ENCODE measurements at regions not wholly inside any gene's neighbourhood (a gene's known extent, or its start where the extent isn't known, plus 50 kb on each side); places are given as distances from the start of the nearest gene placed in this dataset.

- DNase-seq, result no peak
These were observed 733.7 kb upstream of the IGFBP3 start for GRCh38 chr7:46654546-46655443.

GRCh38 chr7:46653848-46654247 lies 732.8 kb upstream of the IGFBP3 start:
- DNase-seq, result no peak

- DNase-seq, result no peak
These were observed 731.2 kb upstream of the IGFBP3 start for GRCh38 chr7:46652317-46652716.

- no peak for DNase-seq
These were observed 730.6 kb upstream of the IGFBP3 start for GRCh38 chr7:46651561-46652088.

GRCh38 chr7:46651070-46651469 lies 730.0 kb upstream of the IGFBP3 start:
- DNase-seq, result no peak

GRCh38 chr7:46649876-46650275 lies 728.8 kb upstream of the IGFBP3 start:
- no peak for DNase-seq

GRCh38 chr7:46637793-46638735 lies 717.0 kb upstream of the IGFBP3 start:
- no peak for DNase-seq

- DNase-seq, result no peak
These were observed 715.0 kb upstream of the IGFBP3 start for GRCh38 chr7:46636022-46636421.

GRCh38 chr7:46633630-46634240 lies 712.7 kb upstream of the IGFBP3 start:
- no peak for DNase-seq

- DNase-seq, result no peak
These were observed 712.1 kb upstream of the IGFBP3 start for GRCh38 chr7:46633200-46633599.

GRCh38 chr7:46630031-46630430 lies 709.0 kb upstream of the IGFBP3 start:
- no peak for DNase-seq

- DNase-seq, result no peak
These were observed 707.3 kb upstream of the IGFBP3 start for GRCh38 chr7:46628389-46628788.

- DNase-seq, result no peak
These were observed 705.7 kb upstream of the IGFBP3 start for GRCh38 chr7:46626691-46627310.

GRCh38 chr7:46626261-46626660 lies 705.2 kb upstream of the IGFBP3 start:
- DNase-seq, result no peak

GRCh38 chr7:46625032-46625431 lies 704.0 kb upstream of the IGFBP3 start:
- DNase-seq, result no peak

GRCh38 chr7:46622251-46622650 lies 701.2 kb upstream of the IGFBP3 start:
- DNase-seq, result no peak

- DNase-seq, result no peak
These were observed 698.7 kb upstream of the IGFBP3 start for GRCh38 chr7:46619723-46620310.

GRCh38 chr7:46616636-46617035 lies 695.6 kb upstream of the IGFBP3 start:
- DNase-seq, result no peak

- DNase-seq, result no peak
These were observed 692.5 kb upstream of the IGFBP3 start for GRCh38 chr7:46613551-46613950.

- no peak for DNase-seq
These were observed 692.0 kb upstream of the IGFBP3 start for GRCh38 chr7:46613116-46613515.

GRCh38 chr7:46611508-46611907 lies 690.4 kb upstream of the IGFBP3 start:
- no peak for DNase-seq

- DNase-seq, result no peak
These were observed 689.7 kb upstream of the IGFBP3 start for GRCh38 chr7:46610746-46611145.
